ENCODE measurements at regions not wholly inside any gene's neighbourhood (a gene's known extent, or its start where the extent isn't known, plus 50 kb on each side); places are given as distances from the start of the nearest gene placed in this dataset.

- H3K9me3 Mint-ChIP-seq, result no peaks in the 10 kb centered on the region
- H3K27me3 Mint-ChIP-seq, result no peaks in the 10 kb centered on the region
- no peak overlapping the region for H3K4me3 Mint-ChIP-seq
- H3K4me1 Mint-ChIP-seq (ENCODE audit: low read depth), result no peaks in the 10 kb centered on the region
- intact Hi-C loops (cut with micrococcal nuclease), result no loop called here
- DNase-seq (no peak), ATAC-seq (no peak)
- no peaks in the 10 kb centered on the region for H3K36me3 Mint-ChIP-seq (ENCODE audit: low read depth)
- TF ChIP-seq CTCF (IDR thresholded peaks at IDR 0.05), result no peak
- H3K27ac Mint-ChIP-seq, result no peak overlapping the region
- CTCF ChIA-PET, result no interaction called here
- POLR2A ChIA-PET, result no interaction called here
These were observed 543.5 kb downstream of the LMO4 start for GRCh38 chr1:87872189-87872588.

- CTCF ChIA-PET, result no interaction called here
These were observed 544.0 kb downstream of the LMO4 start for GRCh38 chr1:87872692-87873091.

GRCh38 chr1:87878873-87879272, 550.2 kb downstream of the LMO4 start:
- ATAC-seq, result no peak
- TF ChIP-seq CTCF (IDR thresholded peaks at IDR 0.05), result no peak
- Mint-ChIP-seq H3K36me3 (ENCODE audit: low read depth) (no peaks in the 10 kb centered on the region), H3K9me3 (no peaks in the 10 kb centered on the region), H3K4me3 (no peak overlapping the region), H3K27me3 (peaks cover 3% of the 10 kb centered on the region), H3K27ac (no peak overlapping the region), H3K4me1 (ENCODE audit: low read depth) (no peaks in the 10 kb centered on the region)
- ChIA-PET CTCF (no interaction called here), POLR2A (no interaction called here)
- intact Hi-C loops (cut with micrococcal nuclease), result no loop called here
- DNase-seq, result no peak

More at GRCh38 chr1:87872692-87873091, 544.0 kb downstream of the LMO4 start:
- no peaks in the 10 kb centered on the region for H3K27me3 Mint-ChIP-seq
- DNase-seq, result no peak
- no peaks in the 10 kb centered on the region for H3K9me3 Mint-ChIP-seq
- POLR2A ChIA-PET, result no interaction called here
- H3K36me3 Mint-ChIP-seq (ENCODE audit: low read depth), result no peaks in the 10 kb centered on the region
- no peak for ATAC-seq
- H3K27ac Mint-ChIP-seq, result no peak overlapping the region
- no peak for TF ChIP-seq CTCF (IDR thresholded peaks at IDR 0.05)
- intact Hi-C loops (cut with micrococcal nuclease), result no loop called here
- no peaks in the 10 kb centered on the region for H3K4me1 Mint-ChIP-seq (ENCODE audit: low read depth)
- no peak overlapping the region for H3K4me3 Mint-ChIP-seq

- no peaks in the 10 kb centered on the region for H3K4me1 Mint-ChIP-seq (ENCODE audit: low read depth)
- H3K4me3 Mint-ChIP-seq, result no peak overlapping the region
- H3K27ac Mint-ChIP-seq, result no peak overlapping the region
- no peak for TF ChIP-seq CTCF (IDR thresholded peaks at IDR 0.05)
- H3K36me3 Mint-ChIP-seq (ENCODE audit: low read depth), result no peaks in the 10 kb centered on the region
- intact Hi-C loops (cut with micrococcal nuclease), result no loop called here
- CTCF ChIA-PET, result no interaction called here
- H3K27me3 Mint-ChIP-seq, result peaks cover 3% of the 10 kb centered on the region
- DNase-seq (no peak), ATAC-seq (no peak)
- no peaks in the 10 kb centered on the region for H3K9me3 Mint-ChIP-seq
- POLR2A ChIA-PET, result no interaction called here
These were observed 551.5 kb downstream of the LMO4 start for GRCh38 chr1:87880098-87880760.

- no peaks in the 10 kb centered on the region for H3K36me3 Mint-ChIP-seq (ENCODE audit: low read depth)
- no peak overlapping the region for H3K4me3 Mint-ChIP-seq
- intact Hi-C loops (cut with micrococcal nuclease), result no loop called here
- no peaks in the 10 kb centered on the region for H3K4me1 Mint-ChIP-seq (ENCODE audit: low read depth)
- CTCF ChIA-PET, result no interaction called here
- no peak overlapping the region for H3K27ac Mint-ChIP-seq
- POLR2A ChIA-PET, result no interaction called here
- no peak for TF ChIP-seq CTCF (IDR thresholded peaks at IDR 0.05)
- no peaks in the 10 kb centered on the region for H3K9me3 Mint-ChIP-seq
- H3K27me3 Mint-ChIP-seq, result peaks cover 3% of the 10 kb centered on the region
- DNase-seq (no peak), ATAC-seq (no peak)
These were observed 552.1 kb downstream of the LMO4 start for GRCh38 chr1:87880764-87881163.

Data from activated CD8-positive, alpha-beta T cell treated with anti-CD3 and anti-CD28 coated beads for 36 hours (primary cell).